Body of pancreas (tissue), 4 donors: ENCODE measurements at regions not wholly inside any gene's neighbourhood (a gene's known extent, or its start where the extent isn't known, plus 50 kb on each side); places are given as distances from the start of the nearest gene placed in this dataset.

Source experiments
- ATAC-seq: fragments of 150-250 bp; one replicate; pipeline ENCODE4 v1.9.1; 2016
- DNase-seq, 4 donors: peaks; one replicate each; pipeline ENCODE4 v3.0.0-alpha.2; 2019
- H3K27ac ChIP-seq, 4 donors: fragments of 200-600 bp; sonication (generic); 1 replicate in 3 of 4; 2 replicates in 1 of 4; pipeline versions ENCODE4 v1.5.1 to v1.6.1; 2016 to 2019; ENCODE audit warnings: mild to moderate bottlenecking in 1 of 4, mixed read lengths in 1 of 4, moderate library complexity in 1 of 4
- H3K27me3 ChIP-seq, 2 donors: fragments of 200-600 bp; sonication (generic); one replicate each; pipeline ENCODE4 v1.6.0; 2016; ENCODE audit warnings: mild to moderate bottlenecking in 1 of 2
- H3K36me3 ChIP-seq, 2 donors: fragments of 200-600 bp; sonication (generic); replicated peaks in 1 of 2; 2 replicates each; pipeline ENCODE4 v1.5.1; 2016; ENCODE audit warnings: low read depth in 2 of 2; ENCODE audit not compliant: insufficient read depth in 1 of 2
- H3K4me1 ChIP-seq: fragments of 200-600 bp; sonication (generic); one replicate; pipeline ENCODE4 v1.6.0; 2016
- H3K4me3 ChIP-seq, 2 donors: fragments of 200-600 bp; sonication (generic); 1 replicate in 1 of 2; 2 replicates in 1 of 2; pipeline ENCODE4 v1.5.1; 2016 to 2019
- H3K9me3 ChIP-seq, 3 donors: fragments of 200-600 bp; sonication (generic); 1 replicate in 2 of 3; 2 replicates in 1 of 3; pipeline ENCODE4 v1.5.1; 2016
- POLR2A ChIP-seq, 3 donors: fragments of 450-650 bp; IDR thresholded peaks; one replicate each; pipeline ENCODE4 v1.6.1; 2016; ENCODE audit warnings: antibody characterized with exemption in 3 of 3, mild to moderate bottlenecking in 2 of 3
- WGBS, 2 donors: methylation state at CpG; one replicate each; pipeline ENCODE4 v1.1.5; 2017; 5-methylcytosine and 5-hydroxymethylcytosine counted together
- intact Hi-C: fragments of 100-400 bp; cut with DNase I; formaldehyde crosslinking; loops from one replicate; pipeline ENCODE4 v1.15.1; 2023
- TF ChIP-seq, protein P1 (sequence below), 7 experiments: fragments of 450-650 bp in 4 of 7; fragments of 200-600 bp in 3 of 7; sonication (generic) in 3 of 7; IDR thresholded peaks; one replicate each; pipeline ENCODE4 v1.5.1; 2016 to 2019; ENCODE audit warnings: antibody characterized with exemption in 7 of 7

DNA sequence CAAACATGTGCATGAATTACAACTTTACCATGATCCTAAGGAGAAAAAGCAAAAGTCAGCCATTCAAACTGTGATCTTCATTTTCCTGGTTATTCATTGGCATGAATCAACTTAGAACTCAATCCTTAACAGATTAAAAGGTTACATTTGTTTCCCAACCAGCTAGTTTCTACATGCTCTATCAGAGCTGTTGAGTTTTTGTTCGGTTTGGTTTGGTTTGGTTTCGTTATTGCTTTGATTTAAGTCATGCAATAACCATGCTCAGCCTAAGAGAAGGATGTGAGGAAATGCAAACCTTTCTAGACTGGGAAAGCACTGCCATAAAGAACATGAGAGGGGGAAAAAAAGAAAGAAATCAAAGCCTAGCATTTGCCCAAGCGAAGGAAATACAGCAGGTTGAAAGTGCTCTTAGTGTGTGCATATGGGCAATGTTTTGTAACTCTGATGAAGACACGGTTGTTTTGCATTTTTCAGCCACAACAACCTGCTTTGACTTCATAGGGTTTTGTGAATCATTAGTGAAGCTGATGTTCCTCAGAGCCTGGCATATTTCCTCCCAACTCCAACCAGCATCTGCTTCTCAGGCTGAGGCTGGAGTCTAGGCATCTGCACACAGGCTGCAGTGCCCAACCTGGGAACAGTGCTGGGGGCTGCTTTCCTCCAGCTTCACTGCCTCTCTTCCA is 234.3 kb downstream of the ZNF674 start:
- Histone ChIP-seq H3K27ac (no peak overlapping the region), H3K27me3 (no peaks in the 10 kb centered on the region), H3K36me3 (no peaks in the 10 kb centered on the region), H3K4me3 (no peak overlapping the region), H3K4me1 (no peaks in the 10 kb centered on the region), H3K9me3 (no peaks in the 10 kb centered on the region)
- intact Hi-C loops = no loop called here
- ATAC-seq (no peak), DNase-seq (no peak)
- TF ChIP-seq, protein P1, sequence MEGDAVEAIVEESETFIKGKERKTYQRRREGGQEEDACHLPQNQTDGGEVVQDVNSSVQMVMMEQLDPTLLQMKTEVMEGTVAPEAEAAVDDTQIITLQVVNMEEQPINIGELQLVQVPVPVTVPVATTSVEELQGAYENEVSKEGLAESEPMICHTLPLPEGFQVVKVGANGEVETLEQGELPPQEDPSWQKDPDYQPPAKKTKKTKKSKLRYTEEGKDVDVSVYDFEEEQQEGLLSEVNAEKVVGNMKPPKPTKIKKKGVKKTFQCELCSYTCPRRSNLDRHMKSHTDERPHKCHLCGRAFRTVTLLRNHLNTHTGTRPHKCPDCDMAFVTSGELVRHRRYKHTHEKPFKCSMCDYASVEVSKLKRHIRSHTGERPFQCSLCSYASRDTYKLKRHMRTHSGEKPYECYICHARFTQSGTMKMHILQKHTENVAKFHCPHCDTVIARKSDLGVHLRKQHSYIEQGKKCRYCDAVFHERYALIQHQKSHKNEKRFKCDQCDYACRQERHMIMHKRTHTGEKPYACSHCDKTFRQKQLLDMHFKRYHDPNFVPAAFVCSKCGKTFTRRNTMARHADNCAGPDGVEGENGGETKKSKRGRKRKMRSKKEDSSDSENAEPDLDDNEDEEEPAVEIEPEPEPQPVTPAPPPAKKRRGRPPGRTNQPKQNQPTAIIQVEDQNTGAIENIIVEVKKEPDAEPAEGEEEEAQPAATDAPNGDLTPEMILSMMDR (IDR thresholded peaks at IDR 0.05) = no peak
- TF ChIP-seq POLR2A (IDR thresholded peaks at IDR 0.05) = no peak
- WGBS, 2 donors = 51 to 62% methylated on average over 4 of the region's 4 CpGs

- intact Hi-C loops = no loop called here
Observed at GRCh38 chrX:46308110-46308509, 237.1 kb downstream of the ZNF674 start.

GRCh38 chrX:46306103-46306502 is 239.1 kb downstream of the ZNF674 start:
- no peaks in the 10 kb centered on the region for H3K9me3 ChIP-seq
- TF ChIP-seq, protein P1 (IDR thresholded peaks at IDR 0.05) = no peak
- no peak for TF ChIP-seq POLR2A (IDR thresholded peaks at IDR 0.05)
- no peak overlapping the region for H3K27ac ChIP-seq
- no peaks in the 10 kb centered on the region for H3K36me3 ChIP-seq
- no peak overlapping the region for H3K4me3 ChIP-seq
- intact Hi-C loops = no loop called here
- H3K4me1 ChIP-seq = no peaks in the 10 kb centered on the region
- no peaks in the 10 kb centered on the region for H3K27me3 ChIP-seq
- ATAC-seq = no peak
- WGBS, 2 donors = 51 to 73% methylated on average over 3 of the region's 3 CpGs
- no peak for DNase-seq

More at GRCh38 chrX:46308110-46308509, 237.1 kb downstream of the ZNF674 start:
- 64 to 79% methylated on average over 3 of the region's 3 CpGs for WGBS, 2 donors
- DNase-seq (no peak), ATAC-seq (no peak)
- Histone ChIP-seq H3K27ac (no peak overlapping the region), H3K27me3 (no peaks in the 10 kb centered on the region), H3K9me3 (no peaks in the 10 kb centered on the region), H3K4me3 (no peak overlapping the region), H3K4me1 (no peaks in the 10 kb centered on the region), H3K36me3 (no peaks in the 10 kb centered on the region)
- TF ChIP-seq, protein P1 (IDR thresholded peaks at IDR 0.05) = no peak
- TF ChIP-seq POLR2A (IDR thresholded peaks at IDR 0.05) = no peak

DNA sequence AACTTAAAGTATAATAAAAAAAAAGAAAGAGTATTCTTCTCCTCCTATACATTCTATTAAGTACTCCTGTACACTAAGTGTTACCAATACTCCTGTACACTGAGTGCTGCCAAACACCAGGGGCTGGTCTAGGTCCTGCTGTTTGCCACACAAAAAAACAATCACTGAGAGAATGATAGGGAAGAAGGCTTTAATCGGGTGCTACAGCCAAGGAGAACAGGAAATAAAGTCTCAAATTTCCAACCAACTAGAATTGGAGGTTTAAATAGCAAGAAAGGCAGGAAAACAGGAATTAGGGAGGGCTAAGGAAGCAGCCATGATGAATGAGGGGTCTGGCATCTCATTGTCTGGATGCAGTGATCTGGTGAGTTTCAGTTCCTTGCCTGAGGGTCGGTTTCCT is 239.8 kb downstream of the ZNF674 start:
- intact Hi-C loops = no loop called here
- H3K36me3 ChIP-seq = no peaks in the 10 kb centered on the region
- no peaks in the 10 kb centered on the region for H3K9me3 ChIP-seq
- ATAC-seq (no peak), DNase-seq (no peak)
- H3K4me1 ChIP-seq = no peaks in the 10 kb centered on the region
- no peak for TF ChIP-seq POLR2A (IDR thresholded peaks at IDR 0.05)
- TF ChIP-seq, protein P1 (IDR thresholded peaks at IDR 0.05) = no peak
- H3K27me3 ChIP-seq = no peaks in the 10 kb centered on the region
- H3K4me3 ChIP-seq = no peak overlapping the region
- no peak overlapping the region for H3K27ac ChIP-seq
- 69 to 94% methylated on average over 2 of the region's 2 CpGs for WGBS, 2 donors

DNA sequence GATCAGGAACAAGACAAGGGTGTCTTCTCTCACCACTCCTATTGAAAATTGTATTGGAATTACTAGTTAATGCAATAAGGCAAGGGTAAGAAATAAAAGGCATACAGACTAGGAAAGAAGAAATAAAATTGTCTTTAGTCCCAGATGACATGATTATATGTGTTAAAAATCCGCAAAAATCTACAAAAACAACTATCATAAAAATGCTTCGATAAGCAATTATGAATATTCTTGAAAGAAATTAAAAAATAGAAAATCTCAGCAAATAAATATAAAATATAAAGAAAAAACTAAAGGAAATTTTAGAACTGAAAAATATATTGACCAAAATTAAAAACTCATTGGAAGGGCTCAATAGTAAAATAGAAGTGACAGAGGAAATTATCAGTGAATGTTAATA is 243.3 kb downstream of the ZNF674 start:
- 89 to 100% methylated on average over 2 of the region's 2 CpGs for WGBS, 2 donors
- TF ChIP-seq, protein P1 (IDR thresholded peaks at IDR 0.05) = no peak
- no peak for TF ChIP-seq POLR2A (IDR thresholded peaks at IDR 0.05)
- H3K9me3 ChIP-seq = no peaks in the 10 kb centered on the region

More for the DNA sequence above, 243.3 kb downstream of the ZNF674 start:
- Histone ChIP-seq H3K27me3 (no peaks in the 10 kb centered on the region), H3K4me3 (no peak overlapping the region), H3K36me3 (no peaks in the 10 kb centered on the region), H3K27ac (no peak overlapping the region), H3K4me1 (no peaks in the 10 kb centered on the region)
- ATAC-seq (no peak), DNase-seq (no peak)
- intact Hi-C loops = no loop called here
